HG03025 (cell line): ENCODE measurements at regions not wholly inside any gene's neighbourhood (a gene's known extent, or its start where the extent isn't known, plus 50 kb on each side); places are given as distances from the start of the nearest gene placed in this dataset.
"Not testable (repeated sequence)": the region's sequence is repeated elsewhere in the genome, so short reads cannot be mapped to it uniquely, and the experiment has no call there.

Experiments used
- ATAC-seq: cut with Tn5 transposase; IDR thresholded peaks from one replicate; pipeline ENCODE4 v1.9.1; 2021; ENCODE audit warnings: mild to moderate bottlenecking, moderate library complexity; ENCODE audit not compliant: unreplicated experiment, low FRiP score

DNA sequence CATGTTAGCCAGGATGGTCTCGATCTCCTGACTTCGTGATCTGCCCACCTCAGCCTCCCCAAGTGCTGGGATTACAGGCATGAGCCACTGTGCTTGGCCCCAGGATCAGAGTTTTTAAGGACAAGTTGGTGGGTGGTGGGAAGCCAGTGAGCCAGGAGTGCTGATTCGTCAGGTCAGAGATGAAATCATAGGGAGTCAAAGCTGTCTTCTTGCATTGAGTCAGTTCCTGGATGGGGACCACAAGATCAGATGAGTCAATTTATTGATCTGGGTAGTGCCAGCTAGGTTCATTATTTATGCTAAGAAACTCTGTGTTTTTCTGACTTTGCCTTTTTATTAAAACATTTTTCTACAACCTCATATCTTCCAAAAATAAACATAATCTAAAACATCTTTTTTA is 423.8 kb downstream of the ARL4A start:
- no peak for ATAC-seq

DNA sequence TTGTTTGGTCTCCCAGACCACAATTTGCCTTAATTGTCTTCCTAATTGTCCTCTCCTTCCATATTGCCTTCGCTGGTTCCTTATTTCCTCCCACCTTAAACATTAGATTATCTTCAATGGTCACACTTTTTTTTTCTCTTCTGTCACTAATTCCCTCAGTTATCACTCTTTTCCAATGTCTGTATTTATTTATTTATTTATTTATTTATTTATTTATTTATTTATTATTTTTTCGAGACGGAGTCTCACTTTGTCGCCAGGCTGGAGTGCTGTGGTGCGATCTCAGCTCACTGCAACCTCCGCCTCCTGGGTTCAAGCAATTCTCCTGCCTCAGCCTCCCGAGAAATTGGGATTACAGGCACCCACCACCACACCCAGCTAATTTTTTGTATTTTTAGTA is 426.8 kb downstream of the ARL4A start:
- not testable (repeated sequence) for ATAC-seq

DNA sequence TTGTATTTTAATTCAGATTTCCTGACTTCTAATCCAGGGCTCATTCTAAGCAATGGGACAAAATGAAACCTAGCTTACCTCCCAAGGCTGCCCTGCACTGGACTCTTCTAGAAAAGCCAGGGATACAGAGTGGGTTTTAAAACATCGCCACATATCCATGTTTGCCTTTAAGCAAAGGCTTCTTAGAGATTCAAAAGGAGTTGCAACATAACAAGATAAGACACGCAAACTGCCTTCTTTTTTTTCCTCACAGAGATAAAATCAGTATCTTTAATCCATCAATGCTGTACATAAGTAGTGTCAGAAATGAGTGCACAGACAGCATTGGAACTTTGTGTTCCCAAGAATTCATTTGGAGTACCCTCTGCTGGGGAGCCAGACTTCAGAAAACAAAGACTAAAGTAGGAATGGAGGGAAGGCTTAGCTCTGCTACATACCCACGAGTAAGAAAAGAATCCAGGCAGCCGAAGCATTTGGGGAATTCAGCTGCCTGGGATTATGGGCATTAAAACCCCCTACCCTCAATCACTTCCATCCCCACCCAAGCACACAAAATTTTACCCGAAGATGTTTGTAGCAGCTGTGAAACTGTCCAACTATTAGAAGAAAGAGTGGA is 427.8 kb downstream of the ARL4A start:
- no peak for ATAC-seq

DNA sequence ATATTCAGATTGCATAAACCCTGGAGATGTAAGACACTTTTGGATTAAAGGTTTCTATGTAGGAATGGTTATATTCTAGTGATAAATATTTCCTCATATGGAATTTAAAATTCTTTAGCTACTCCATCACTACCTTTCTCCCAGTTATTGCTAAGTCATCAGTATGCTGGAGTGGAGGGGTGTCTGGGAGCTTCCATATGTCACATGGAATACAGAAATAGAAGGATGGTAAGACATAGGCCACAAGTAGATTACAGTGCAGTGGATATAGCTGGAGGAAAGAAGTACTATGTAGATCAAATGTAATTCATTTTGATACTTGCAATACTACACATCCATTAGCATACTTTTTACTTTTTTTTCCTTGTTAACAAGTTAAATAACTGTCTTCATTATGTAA is 428.4 kb downstream of the ARL4A start:
- ATAC-seq = no peak

DNA sequence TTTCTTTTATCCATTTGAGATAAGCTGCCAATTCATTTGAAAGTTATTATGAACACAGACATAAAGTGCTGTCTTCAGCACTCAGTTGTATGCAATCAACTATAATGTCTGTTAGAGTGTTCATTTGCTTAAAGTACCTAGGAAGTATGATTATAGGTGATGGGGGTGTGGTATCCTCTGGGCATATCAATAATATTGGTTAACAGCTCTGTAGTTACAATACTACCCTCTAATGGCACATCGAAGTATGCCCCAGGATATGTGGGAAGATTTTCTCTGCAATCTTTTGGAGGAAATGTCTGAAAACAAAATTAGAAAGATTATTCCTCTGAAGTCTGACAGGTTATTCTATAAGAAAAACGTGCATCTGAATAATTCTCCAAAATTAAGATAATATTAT is 429.7 kb downstream of the ARL4A start:
- no peak for ATAC-seq

DNA sequence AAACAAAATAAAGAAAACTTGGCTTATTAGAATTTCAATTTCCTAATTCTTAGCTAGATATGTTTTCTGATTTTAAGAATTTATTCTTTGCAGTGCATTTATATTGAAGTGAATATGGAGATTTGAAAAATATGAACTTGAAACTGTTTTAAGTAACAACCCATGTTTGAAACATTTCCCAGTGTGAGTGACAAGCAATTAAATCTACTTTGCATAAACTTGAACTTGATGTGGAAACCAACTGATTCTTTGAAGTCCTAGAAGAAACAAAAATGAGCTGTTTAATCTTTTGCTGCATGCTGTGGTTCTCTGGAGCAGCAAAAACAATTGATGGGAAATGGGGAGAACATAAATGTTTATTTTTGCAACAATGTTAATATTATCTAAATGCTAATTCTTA is 430.2 kb downstream of the ARL4A start:
- no peak for ATAC-seq

DNA sequence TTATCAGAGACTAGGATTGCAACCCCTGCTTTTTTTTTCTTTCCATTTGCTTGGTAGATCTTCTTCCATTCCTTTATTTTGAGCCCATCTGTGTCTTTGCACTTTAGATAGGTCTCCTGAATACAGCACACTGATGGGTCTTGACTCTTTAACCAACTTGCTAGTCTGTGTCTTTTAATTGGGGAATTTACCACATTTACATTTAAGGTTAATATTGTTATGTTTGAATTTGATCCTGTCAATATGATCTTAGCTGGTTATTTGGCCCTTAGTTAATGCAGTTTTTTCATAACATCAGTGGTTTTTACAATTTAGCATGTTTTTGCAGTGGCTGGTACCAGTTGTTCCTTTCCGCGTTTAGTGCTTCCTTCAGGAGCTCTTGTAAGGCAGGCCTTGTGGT is 437.2 kb downstream of the ARL4A start:
- not testable (repeated sequence) for ATAC-seq

DNA sequence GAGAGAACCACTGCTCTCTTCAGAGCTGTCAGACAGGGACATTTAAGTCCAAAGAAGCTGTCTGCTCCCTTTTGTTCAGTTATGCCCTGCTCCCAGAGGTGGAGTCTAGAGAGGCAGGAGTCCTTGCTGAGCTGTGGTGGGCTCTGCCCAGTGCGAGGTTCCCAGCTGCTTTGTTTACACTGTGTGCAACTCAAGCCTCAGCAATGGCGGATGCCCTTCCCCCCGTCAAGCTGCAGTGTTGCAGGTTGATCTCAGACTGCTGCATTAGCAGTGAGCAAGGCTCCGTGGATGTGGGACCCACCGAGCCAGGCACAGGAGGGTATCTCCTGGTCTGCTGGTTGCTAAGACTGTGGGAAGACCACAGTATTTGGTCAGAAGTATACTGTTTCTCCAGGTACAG is 438.9 kb downstream of the ARL4A start:
- ATAC-seq = no peak

DNA sequence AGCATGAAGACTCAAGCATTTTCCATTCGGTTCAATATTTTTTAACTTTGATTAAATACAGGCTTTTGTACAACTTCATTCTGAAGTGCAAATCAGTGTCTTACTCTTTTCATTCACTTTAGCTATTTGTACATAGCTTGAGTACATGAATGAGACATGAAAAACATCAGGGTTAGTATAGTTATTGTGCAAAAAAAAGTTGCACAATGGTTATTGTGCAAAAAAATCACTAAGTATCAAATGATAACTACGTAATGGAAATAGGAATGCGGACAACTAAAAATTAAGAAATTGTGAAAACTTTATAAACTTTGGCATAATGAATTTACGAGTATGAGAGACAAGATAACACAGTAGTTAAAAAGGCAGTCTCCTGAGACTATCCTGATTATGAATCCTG is 442.9 kb downstream of the ARL4A start:
- ATAC-seq = no peak

DNA sequence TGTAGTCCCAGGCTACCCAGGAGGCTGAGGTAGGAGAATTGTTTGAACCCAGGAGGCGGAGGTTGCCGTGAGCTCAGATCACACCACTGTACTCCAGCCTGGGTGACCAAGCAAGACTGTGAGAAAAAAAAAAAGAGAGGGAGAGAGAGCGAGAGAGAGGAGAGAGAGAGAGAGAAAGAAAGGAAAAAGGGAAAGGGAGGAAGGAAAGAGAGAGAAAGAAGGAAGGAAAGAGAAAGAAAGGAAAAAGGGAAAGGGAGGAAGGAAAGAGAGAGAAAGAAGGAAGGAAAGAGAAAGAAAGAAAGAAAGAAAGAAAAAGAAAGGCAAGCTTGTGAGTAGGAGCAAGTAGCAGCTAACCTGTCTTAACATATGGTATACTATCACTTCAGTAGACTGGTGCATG is 443.5 kb downstream of the ARL4A start:
- not testable (repeated sequence) for ATAC-seq

DNA sequence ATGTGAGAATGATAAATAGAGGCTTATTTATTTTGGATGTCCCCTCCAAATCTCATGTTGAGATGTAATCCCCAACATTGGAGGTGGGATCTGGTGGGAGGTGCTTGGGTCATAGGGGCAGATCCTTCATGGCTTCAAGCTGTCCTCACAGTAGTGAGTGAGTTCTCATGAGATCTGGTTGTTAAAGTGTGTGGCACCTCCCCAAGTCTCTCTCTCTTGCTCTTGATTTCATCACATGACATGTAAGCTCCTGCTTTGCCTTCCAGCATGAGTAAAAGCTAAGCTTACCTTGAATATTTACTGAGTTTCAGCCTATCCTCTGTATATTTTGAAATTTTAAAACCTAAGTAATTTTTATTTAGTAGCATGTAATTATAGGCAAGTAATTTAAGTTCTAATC is 444.9 kb downstream of the ARL4A start:
- no peak for ATAC-seq

DNA sequence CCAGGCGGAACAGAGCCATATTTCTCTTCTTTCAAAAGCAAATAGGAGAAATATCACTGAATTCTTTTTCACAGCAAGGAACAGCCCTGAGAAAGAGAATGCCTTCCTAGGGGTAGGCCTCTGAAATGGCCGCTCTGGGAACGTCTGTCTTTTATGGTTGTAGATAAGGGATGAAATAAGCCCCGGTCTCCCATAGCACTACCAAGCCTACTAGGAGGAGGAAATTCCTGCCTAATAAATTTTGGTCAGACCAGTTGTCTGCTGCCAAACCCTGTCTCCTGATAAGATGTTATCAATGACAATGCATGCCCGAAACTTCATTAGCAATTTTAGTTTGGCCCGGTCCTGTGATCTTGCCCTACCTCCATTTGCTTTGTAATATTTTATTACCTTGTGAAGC is 448.9 kb downstream of the ARL4A start:
- not testable (repeated sequence) for ATAC-seq

DNA sequence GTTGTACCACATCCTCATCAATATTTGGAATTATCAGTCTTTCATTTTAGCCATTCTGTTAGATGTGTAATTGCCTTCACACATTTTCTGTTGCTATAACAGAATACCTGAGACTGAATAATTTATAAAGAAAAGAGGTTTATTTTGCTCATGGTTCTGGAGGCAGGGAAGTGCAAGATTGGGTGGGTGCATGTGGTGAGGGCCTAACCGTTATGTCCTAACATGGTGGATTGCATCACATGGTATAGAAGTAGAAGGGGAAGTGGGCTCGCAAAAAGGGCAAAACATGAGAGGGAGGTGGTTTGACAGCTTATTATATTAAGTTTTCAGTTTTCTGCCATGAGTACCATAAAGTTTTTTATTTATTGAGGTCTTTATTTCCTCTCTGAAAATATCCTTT is 452.0 kb downstream of the ARL4A start:
- no peak for ATAC-seq

DNA sequence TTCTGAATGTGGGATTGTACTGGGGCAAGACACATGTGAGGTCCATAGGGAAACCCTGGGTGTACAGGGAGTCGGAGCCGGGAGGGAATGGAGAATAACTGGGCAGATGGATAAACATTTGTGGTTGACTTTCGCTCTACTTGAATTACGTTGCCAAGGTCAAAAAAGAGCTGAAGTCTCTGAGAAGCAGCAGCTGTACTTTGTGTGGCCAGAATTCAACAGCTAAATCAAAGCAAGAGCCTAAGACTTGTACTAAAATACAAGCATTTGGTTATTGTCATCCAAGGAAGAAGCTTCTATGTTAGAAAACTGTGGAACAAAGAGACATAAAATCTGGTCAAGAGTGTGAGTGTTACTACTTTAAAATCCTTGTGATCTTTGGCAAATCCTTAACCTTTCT is 457.2 kb downstream of the ARL4A start:
- no peak for ATAC-seq

DNA sequence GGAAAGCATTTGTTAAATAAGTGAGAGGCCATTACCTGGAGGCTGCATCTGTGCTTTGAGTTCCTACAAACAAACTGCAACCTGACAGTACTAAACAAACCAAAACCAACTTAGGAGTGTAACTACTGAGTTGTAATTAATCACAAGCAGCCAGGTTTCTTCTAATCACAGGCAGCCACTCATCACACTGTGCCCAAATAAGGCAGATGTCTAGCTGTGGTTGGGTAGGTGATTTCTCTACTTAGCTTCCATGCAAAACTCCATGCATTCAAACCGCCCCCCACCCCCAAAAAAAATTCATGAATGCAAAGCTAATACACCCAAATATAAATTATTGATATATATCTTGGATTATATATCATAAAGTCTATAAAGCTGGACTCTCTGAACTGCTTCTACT is 461.1 kb downstream of the ARL4A start:
- ATAC-seq = no peak

DNA sequence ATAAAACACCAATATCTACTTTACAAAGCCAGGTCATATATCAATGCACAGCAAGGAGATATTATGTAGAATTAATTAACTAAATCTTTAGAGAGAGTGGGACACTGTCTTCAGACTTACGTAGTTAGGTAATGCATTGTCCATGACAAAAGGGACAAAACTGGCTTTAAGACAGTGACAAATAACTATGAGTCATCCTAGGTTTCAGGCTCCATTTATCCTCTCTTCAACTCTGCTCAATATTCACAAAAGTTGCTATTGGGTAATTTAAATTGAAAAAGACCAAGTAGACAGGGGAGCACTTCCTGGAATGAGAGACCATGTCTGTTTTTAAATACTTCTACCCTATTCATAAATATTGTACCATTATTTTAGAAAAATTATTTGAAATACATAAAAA is 464.5 kb downstream of the ARL4A start:
- no peak for ATAC-seq

DNA sequence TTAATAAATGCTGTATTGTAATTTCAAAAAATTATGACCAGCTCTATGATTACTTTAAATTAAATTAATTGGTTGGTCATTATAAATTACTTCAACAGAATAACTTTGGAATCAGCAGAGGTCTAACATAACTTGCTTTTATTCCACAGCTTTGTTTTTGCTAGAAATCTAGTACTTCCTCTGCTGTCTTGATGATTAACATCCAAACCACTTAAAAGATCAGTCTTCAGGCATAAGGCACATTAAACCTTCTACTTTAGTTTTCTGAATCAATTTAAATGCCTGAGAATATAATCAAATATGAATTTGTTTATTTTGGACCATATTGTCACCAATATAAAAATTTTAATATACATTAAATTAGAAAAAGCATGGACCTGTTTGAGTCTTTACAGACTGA is 465.3 kb downstream of the ARL4A start:
- ATAC-seq = no peak

DNA sequence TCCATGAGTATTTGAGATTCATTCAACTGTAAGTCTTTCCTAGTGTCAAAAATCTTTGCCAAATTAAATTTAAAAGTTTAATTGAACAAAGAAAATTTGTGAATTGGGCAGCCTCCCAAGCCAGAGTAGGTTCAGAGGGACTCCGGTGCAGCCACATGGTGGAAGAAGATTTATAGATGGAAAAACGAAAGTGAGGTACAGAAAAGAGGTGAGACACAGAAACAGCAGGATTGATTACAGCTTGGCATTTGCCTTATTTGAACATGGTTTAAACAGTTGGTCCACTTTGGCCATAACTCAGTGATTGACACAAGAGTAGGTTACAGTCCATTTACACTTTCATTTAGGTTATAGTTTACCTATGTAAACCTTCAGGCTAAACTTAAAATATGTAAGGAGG is 465.8 kb downstream of the ARL4A start:
- ATAC-seq = no peak

DNA sequence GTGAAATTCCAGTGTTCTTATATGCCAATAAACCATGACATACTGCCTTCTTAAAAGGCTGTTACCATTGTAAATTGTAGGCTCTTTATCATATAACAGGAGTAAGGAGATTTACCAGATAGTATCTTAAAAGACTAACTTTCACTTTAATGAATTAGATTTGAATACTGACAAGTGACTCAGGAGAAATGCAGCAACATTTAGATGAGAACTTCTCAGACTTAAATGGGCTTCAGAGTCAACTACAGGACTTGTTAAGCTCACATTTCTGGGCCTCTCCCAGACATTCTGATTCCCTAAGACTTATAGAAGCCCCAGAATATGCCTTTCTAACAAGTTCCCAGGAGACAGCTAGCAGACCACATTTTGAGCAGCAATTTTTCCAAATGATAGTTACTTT is 466.3 kb downstream of the ARL4A start:
- no peak for ATAC-seq

DNA sequence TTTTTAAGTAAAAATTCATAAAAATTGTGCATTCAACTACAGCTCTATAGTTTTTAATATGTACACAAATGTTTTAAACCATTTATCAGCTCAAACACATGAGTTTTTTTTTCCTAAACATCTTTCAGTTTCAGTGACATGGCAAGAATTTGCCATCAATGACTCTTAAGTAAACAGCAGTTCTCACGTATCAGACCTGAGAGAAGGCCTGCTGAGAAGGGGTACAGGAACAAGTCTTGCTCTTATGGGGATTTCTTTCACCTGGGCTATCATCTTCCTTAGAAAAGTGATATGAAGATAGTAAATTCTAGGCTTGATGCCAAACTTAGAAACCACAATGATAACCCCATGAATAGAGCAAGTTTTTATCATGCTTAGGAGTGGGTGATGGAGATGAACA is 467.8 kb downstream of the ARL4A start:
- ATAC-seq = no peak

DNA sequence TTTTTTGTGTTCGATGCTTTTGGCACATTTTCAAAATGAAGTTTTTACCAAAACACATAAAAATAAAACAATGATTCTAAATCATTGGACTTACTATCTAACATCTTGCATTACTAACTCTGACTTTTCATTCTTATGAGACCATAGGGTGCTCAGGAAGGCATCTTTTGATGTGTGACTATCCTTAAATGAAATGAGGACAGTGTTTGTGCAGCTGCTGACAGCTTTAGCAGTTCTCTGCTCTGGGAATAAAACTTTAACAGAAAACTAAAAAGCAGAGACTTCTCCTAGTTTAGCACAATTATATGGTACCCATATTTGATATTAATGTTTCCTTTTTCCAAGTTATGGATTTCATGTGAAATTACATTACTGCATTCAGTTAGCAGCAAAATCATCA is 471.6 kb downstream of the ARL4A start:
- ATAC-seq = no peak

DNA sequence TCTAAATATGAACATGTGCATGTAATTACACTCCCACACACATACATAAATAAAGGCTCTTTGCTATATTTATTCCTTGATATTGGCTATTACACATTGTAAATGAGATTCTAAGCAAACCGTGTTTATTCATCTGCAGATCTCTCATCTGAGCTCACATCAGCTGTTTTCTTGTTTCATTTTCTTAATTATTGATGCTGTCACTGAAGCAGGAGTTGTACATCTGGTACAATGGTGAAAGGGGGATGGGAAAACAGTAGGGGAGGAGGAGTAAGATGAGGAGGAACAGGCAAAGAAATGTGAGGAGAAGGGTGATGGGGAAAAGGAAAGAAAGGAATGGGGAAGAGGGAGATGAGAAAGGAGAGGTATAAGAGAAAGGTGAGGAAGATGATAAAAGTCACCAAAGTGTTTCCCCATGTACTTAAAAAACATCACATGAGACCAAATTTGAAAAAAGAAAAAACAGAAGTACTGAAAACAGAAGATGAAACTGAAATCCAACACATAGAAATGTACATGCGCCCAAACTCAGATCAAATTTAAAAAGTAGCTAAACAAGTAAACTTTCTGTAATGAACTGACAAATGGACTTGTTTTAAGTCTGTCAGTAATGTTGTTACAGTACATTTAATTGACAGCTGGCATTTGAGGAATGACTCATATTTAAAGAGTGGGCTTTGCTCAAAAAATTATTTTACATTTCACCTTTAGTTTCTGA is 472.2 kb downstream of the ARL4A start:
- ATAC-seq = no peak

DNA sequence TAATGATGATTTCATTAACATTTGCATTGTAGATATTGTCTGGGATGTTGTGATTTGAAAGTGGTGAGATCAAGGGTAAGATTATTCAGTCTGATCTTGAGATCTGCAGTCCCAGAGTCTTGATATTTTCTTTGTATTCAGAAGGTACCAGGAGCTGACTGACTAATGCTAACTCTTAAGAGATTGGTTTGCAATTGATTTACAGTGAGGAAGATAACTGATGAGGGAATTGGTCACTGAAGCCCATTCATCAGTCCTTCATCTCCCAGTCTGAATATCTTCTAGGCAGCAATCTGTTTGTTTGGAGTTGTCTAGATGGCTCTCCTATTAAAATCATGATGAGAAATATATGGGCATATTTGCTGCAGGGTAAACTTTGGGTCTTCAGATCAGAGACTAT is 473.7 kb downstream of the ARL4A start:
- ATAC-seq = no peak
